Upper lobe of right lung (tissue), 1 donor: ENCODE measurements at regions not wholly inside any gene's neighbourhood (a gene's known extent, or its start where the extent isn't known, plus 50 kb on each side); places are given as distances from the start of the nearest gene placed in this dataset.

Experiments
- ATAC-seq: fragments of 200-7000 bp; cut with Tn5 transposase; one replicate; pipeline ENCODE4 v1.9.1; 2020; ENCODE audit warnings: mild to moderate bottlenecking, moderate library complexity
- DNase-seq: peaks from one replicate; pipeline ENCODE4 v3.0.0-alpha.2; 2020
- H3K27ac ChIP-seq: fragments of 200-600 bp; one replicate; pipeline ENCODE4 v1.8.0; 2022
- H3K27me3 ChIP-seq: fragments of 200-600 bp; one replicate; pipeline ENCODE4 v1.8.0; 2022; ENCODE audit warnings: mild to moderate bottlenecking
- H3K36me3 ChIP-seq: fragments of 200-600 bp; one replicate; pipeline ENCODE4 v1.8.0; 2022
- H3K4me1 ChIP-seq: fragments of 200-600 bp; one replicate; pipeline ENCODE4 v1.8.0; 2022
- H3K4me3 ChIP-seq: fragments of 200-600 bp; one replicate; pipeline ENCODE4 v1.8.0; 2022; ENCODE audit warnings: mild to moderate bottlenecking
- H3K9me3 ChIP-seq: fragments of 200-600 bp; one replicate; pipeline ENCODE4 v1.8.0; 2022
- intact Hi-C: fragments of 100-400 bp; cut with DNase I; formaldehyde crosslinking; loops from one replicate; pipeline ENCODE4 v1.11.0; 2022
- TF ChIP-seq, protein P1 (sequence below): fragments of 200-600 bp; IDR thresholded peaks from one replicate; pipeline ENCODE4 v1.8.0; 2022; ENCODE audit warnings: antibody characterized with exemption
- donor health status: DM: no; HTN: yes; CAD: no; lungs with severe emphysema.

DNA sequence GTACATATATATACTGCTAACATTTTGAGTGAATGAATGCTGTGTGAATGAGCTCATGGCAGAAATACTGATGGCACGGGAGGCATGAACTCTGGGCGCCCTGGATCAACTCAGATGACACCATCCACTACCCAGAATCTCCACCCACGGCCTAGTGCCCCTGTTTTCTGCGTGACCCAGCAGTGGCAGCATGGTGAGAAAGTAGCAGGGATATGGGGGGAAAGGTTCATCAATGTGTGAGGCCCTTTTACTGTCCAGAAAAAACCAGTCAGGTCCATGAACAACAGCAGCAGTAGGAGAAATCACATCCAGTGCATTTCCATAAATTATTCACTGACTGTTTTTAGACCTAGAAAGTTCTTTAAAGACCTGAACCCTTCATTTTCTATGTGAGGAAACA, 391.0 kb upstream of the NRP1 start:
- no peak for ATAC-seq
- H3K27me3 ChIP-seq = no peaks in the 10 kb centered on the region
- no peak overlapping the region for H3K27ac ChIP-seq
- DNase-seq = no peak
- intact Hi-C loops = no loop called here
- no peaks in the 10 kb centered on the region for H3K9me3 ChIP-seq
- H3K4me3 ChIP-seq = no peak overlapping the region
- no peaks in the 10 kb centered on the region for H3K36me3 ChIP-seq
- TF ChIP-seq, protein P1, sequence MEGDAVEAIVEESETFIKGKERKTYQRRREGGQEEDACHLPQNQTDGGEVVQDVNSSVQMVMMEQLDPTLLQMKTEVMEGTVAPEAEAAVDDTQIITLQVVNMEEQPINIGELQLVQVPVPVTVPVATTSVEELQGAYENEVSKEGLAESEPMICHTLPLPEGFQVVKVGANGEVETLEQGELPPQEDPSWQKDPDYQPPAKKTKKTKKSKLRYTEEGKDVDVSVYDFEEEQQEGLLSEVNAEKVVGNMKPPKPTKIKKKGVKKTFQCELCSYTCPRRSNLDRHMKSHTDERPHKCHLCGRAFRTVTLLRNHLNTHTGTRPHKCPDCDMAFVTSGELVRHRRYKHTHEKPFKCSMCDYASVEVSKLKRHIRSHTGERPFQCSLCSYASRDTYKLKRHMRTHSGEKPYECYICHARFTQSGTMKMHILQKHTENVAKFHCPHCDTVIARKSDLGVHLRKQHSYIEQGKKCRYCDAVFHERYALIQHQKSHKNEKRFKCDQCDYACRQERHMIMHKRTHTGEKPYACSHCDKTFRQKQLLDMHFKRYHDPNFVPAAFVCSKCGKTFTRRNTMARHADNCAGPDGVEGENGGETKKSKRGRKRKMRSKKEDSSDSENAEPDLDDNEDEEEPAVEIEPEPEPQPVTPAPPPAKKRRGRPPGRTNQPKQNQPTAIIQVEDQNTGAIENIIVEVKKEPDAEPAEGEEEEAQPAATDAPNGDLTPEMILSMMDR = no peak
- H3K4me1 ChIP-seq = no peaks in the 10 kb centered on the region

DNA sequence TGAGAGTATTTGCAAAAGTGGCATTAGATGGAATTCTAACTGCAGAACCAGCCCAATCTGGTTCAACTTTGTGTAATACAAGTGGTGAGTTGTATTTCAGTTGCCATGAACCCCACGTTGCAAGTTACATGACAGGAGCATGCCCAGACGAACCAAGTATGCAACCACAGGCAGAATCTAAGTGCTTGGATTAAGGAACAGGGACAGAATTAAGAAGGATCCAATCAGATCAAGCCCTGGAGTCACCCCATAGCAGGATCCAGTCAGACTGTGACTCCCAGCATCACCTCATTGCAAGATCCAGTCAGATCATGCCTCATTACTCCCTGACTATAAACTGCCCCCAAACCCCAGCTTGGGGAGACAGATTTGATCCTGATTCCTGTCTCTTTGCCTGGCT, 388.7 kb upstream of the NRP1 start:
- Histone ChIP-seq H3K36me3 (no peaks in the 10 kb centered on the region), H3K4me3 (no peak overlapping the region), H3K27ac (no peak overlapping the region), H3K4me1 (no peaks in the 10 kb centered on the region), H3K9me3 (no peaks in the 10 kb centered on the region), H3K27me3 (no peaks in the 10 kb centered on the region)
- no peak for ATAC-seq
- DNase-seq = no peak
- intact Hi-C loops = no loop called here
- TF ChIP-seq, protein P1 = no peak

DNA sequence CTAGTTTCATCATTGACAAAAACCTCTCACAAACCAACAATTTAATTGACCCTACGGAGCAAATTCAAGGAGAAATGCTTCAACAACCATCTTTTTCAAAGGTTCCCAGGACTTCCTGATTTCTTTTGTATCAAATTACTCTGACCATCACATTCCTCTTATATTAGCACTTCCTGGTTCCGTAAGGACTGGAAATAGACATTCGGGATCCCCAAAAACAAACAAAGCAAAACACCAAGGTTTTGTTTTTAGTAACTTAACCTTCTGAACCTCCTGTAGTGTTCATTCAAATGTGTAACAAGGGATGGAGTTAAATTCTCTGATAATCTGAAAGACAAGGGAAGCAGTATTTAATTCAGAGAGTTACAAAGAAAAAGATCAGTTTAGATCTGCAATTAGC, 387.6 kb upstream of the NRP1 start:
- Histone ChIP-seq H3K36me3 (no peaks in the 10 kb centered on the region), H3K27me3 (no peaks in the 10 kb centered on the region), H3K9me3 (no peaks in the 10 kb centered on the region), H3K4me3 (no peak overlapping the region), H3K4me1 (no peaks in the 10 kb centered on the region), H3K27ac (no peak overlapping the region)
- DNase-seq (no peak), ATAC-seq (no peak)
- intact Hi-C loops = no loop called here
- TF ChIP-seq, protein P1 = no peak

DNA sequence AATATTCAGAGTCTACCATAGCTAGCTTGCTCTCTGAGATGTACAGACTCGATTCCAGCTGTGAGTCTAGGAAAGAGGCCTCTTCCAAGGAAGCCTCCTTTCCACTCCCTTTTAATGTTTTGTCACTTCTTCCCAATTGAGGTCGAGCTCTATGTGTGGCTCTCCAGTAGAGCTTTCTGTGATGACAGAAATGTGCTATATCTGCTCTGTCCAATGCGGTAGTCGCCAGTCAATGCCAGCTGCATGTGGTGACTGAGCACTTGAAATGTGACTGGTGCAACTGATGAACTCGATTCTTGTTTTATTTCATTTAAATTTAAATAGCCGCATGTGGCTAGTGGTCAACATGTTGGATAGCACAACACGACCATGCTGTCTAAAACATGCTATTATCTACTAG, 387.0 kb upstream of the NRP1 start:
- intact Hi-C loops = no loop called here

DNA sequence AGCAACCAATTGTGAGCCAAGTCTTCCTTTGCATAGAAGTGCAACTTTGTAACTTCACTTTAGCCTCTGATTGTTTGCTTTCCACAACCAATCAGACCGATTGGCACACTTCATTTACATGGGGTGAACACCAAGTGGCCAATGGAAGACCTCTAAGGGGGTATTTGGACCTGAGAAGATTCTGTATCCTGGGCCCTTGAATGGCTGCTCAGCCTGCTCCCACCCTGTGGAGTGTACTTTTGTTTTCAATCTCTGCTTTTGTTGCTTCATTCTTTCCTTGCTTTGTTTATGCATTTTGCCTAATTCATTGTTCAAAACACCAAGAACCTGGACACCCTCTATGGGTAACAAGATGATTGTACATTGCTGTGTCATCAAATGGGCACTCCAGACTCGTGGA, 385.7 kb upstream of the NRP1 start:
- Histone ChIP-seq H3K27me3 (no peaks in the 10 kb centered on the region), H3K36me3 (no peaks in the 10 kb centered on the region), H3K9me3 (no peaks in the 10 kb centered on the region), H3K4me1 (peaks cover 3% of the 10 kb centered on the region), H3K4me3 (no peak overlapping the region), H3K27ac (no peak overlapping the region)
- intact Hi-C loops = no loop called here
- DNase-seq = no peak
- TF ChIP-seq, protein P1 = no peak
- ATAC-seq = no peak

More for the DNA sequence above, 387.0 kb upstream of the NRP1 start:
- H3K27me3 ChIP-seq = no peaks in the 10 kb centered on the region
- DNase-seq (no peak), ATAC-seq (no peak)
- TF ChIP-seq, protein P1 = no peak
- H3K4me3 ChIP-seq = no peak overlapping the region
- no peaks in the 10 kb centered on the region for H3K36me3 ChIP-seq
- H3K27ac ChIP-seq = no peak overlapping the region
- H3K9me3 ChIP-seq = no peaks in the 10 kb centered on the region
- H3K4me1 ChIP-seq = no peaks in the 10 kb centered on the region

DNA sequence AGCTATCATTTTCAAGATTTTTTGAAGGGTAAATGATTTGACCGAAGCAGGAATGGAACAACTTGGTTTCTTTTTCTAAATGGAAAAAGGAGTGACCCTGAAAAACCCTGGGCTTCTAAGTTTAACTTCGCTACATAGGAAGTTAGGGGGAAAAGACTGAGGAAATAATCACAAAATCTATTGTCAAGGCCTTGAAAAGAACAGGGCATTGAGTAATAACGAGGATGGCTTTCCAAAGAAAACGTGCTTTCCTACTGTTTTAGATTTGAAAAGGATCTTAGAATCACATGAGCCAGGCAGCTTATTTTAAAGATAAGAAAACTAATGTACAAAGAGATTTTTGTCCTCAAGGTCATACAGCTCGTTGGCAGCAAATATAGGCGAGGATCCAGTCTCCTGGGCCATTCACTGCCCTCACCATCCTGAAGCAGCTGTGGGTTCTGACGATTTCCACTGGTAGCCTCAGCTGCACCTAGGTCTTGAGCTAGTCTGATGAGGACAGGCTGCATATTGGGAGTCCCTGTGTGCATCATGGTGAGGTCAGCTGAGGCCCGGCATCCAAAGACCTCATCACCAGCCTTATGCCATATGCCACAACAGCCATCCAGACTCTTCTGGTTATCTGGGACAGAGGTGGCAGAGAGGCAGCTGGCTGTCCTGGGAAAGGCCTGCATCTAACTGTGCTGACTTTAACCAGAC, 384.7 kb upstream of the NRP1 start:
- H3K4me1 ChIP-seq = peaks cover 3% of the 10 kb centered on the region
- intact Hi-C loops = no loop called here
- no peak for ATAC-seq
- H3K36me3 ChIP-seq = no peaks in the 10 kb centered on the region
- H3K4me3 ChIP-seq = no peak overlapping the region
- no peaks in the 10 kb centered on the region for H3K27me3 ChIP-seq
- H3K9me3 ChIP-seq = no peaks in the 10 kb centered on the region
- DNase-seq = no peak
- TF ChIP-seq, protein P1 = no peak
- H3K27ac ChIP-seq = no peak overlapping the region
